ENCODE measurements at regions not wholly inside any gene's neighbourhood (a gene's known extent, or its start where the extent isn't known, plus 50 kb on each side); places are given as distances from the start of the nearest gene placed in this dataset.

- TF ChIP-seq CTCF (IDR thresholded peaks at IDR 0.05) = no peak
- TF ChIP-seq POLR2AphosphoS5 (IDR thresholded peaks at IDR 0.05) = no peak
- TF ChIP-seq EP300 (IDR thresholded peaks at IDR 0.05; ENCODE audit: low read depth) = no peak
- no peak for TF ChIP-seq POLR2A (IDR thresholded peaks at IDR 0.05)
These were observed 281.6 kb upstream of the POM121L12 start for GRCh38 chr7:52753855-52754254.
